H1 (cell line): ENCODE measurements at regions not wholly inside any gene's neighbourhood (a gene's known extent, or its start where the extent isn't known, plus 50 kb on each side); places are given as distances from the start of the nearest gene placed in this dataset.

Experiments
- CTCF ChIA-PET: fragments of 300-600 bp; sonication (Branson Sonifier 250); formaldehyde crosslinking; loops from one replicate; lab custom pipeline; 2021; ENCODE audit not compliant: partially characterized antibody; lab: Charles Lee
- POLR2A ChIA-PET: fragments of 300-600 bp; sonication (Branson Sonifier 250); formaldehyde crosslinking; loops from one replicate; lab custom pipeline; 2021; ENCODE audit warnings: inconsistent platforms; ENCODE audit not compliant: partially characterized antibody; lab: Charles Lee
- DNase-seq, 2 experiments: peaks; one replicate each; pipeline versions ENCODE4 v3.0.0 to v3.0.0-alpha.2; 2010 to 2022; ENCODE audit warnings: low spot score in 2 of 2, low read depth in 1 of 2, mixed read lengths in 1 of 2
- FAIRE-seq: peaks from 2 replicates; lab custom pipeline; 2011; peaks lifted over from hg19 to GRCh38; lab: Jason Lieb, UNC
- H2AFZ ChIP-seq: 2 replicates; pipeline ENCODE4 v1.8.1; 2012; ENCODE audit warnings: low read length, inconsistent platforms
- H2AK5ac ChIP-seq: 2 replicates; pipeline ENCODE4 v1.6.1; 2013; ENCODE audit warnings: low read depth, low read length
- H2BK120ac ChIP-seq: replicated peaks from 2 replicates; pipeline ENCODE3; 2013; ENCODE audit warnings: low read depth, low read length, inconsistent platforms
- H2BK12ac ChIP-seq: 2 replicates; pipeline ENCODE4 v1.6.1; 2013; ENCODE audit warnings: low read depth, low read length
- H2BK15ac ChIP-seq: 2 replicates; pipeline ENCODE4 v1.6.1; 2013; ENCODE audit warnings: low read length
- H2BK20ac ChIP-seq: 2 replicates; pipeline ENCODE4 v1.6.1; 2013; ENCODE audit warnings: low read length
- H2BK5ac ChIP-seq: 2 replicates; pipeline ENCODE4 v1.6.1; 2013; ENCODE audit warnings: low read depth, low read length
- H3K14ac ChIP-seq: 2 replicates; pipeline ENCODE4 v1.6.1; 2013; ENCODE audit warnings: inconsistent platforms; ENCODE audit not compliant: insufficient read length
- H3K18ac ChIP-seq: 2 replicates; pipeline ENCODE4 v1.6.1; 2013; ENCODE audit warnings: low read length; ENCODE audit errors: extremely low read depth
- H3K23ac ChIP-seq: 2 replicates; pipeline ENCODE4 v1.6.1; 2013; ENCODE audit warnings: inconsistent platforms; ENCODE audit not compliant: insufficient read length
- H3K23me2 ChIP-seq: 2 replicates; pipeline ENCODE4 v1.6.1; 2013; ENCODE audit warnings: low read depth, low read length
- H3K27ac ChIP-seq: 2 replicates; pipeline ENCODE4 v1.6.1; 2011; ENCODE audit warnings: low read depth, low read length, inconsistent platforms
- H3K27me3 ChIP-seq, 4 experiments: replicated peaks in 1 of 4; 1 replicate in 1 of 4; 2 replicates in 3 of 4; pipeline versions ENCODE4 v1.6.1 to v1.8.1; 2011 to 2013; ENCODE audit warnings: low read length in 3 of 4, mild to moderate bottlenecking in 3 of 4, inconsistent platforms in 2 of 4, mixed read lengths in 2 of 4, moderate library complexity in 1 of 4; ENCODE audit not compliant: control insufficient read depth in 3 of 4, insufficient read depth in 3 of 4; ENCODE audit errors: extremely low read depth in 1 of 4
- H3K36me3 ChIP-seq, 4 experiments: 2 replicates each; pipeline versions ENCODE4 v1.6.1 to v1.8.1; 2011 to 2013; ENCODE audit warnings: mild to moderate bottlenecking in 4 of 4, low read length in 3 of 4, moderate library complexity in 2 of 4, control low read depth in 1 of 4, inconsistent platforms in 1 of 4; ENCODE audit not compliant: insufficient read depth in 4 of 4, control insufficient read depth in 2 of 4
- H3K4ac ChIP-seq: replicated peaks from 2 replicates; pipeline ENCODE3; 2013; ENCODE audit warnings: low read length, low read depth, mixed read lengths, inconsistent platforms; ENCODE audit not compliant: insufficient read length
- H3K4me1 ChIP-seq, 4 experiments: replicated peaks in 1 of 4; 1 replicate in 1 of 4; 2 replicates in 3 of 4; pipeline versions ENCODE4 v1.6.1 to v1.8.1; 2011 to 2013; ENCODE audit warnings: low read length in 3 of 4, inconsistent platforms in 2 of 4, mixed read lengths in 1 of 4; ENCODE audit not compliant: insufficient read depth in 4 of 4, control insufficient read depth in 3 of 4
- H3K4me2 ChIP-seq, 2 experiments: 2 replicates each; pipeline versions ENCODE4 v1.6.1 to v1.8.1; 2011 to 2013; ENCODE audit warnings: low read depth in 2 of 2, low read length in 2 of 2, control low read depth in 1 of 2, inconsistent platforms in 1 of 2, mild to moderate bottlenecking in 1 of 2; ENCODE audit not compliant: insufficient read depth in 1 of 2
- H3K4me3 ChIP-seq, 4 experiments: fragments of 200-600, 300-600 bp in 1 of 4; sonication (generic), shearing (Covaris generic), sonication (Bioruptor Twin) in 1 of 4; 2 replicates each; pipeline versions ENCODE4 v1.5.1 to v1.8.1; 2011 to 2016; ENCODE audit warnings: low read length in 4 of 4, low read depth in 3 of 4, control low read depth in 2 of 4, inconsistent platforms in 2 of 4, mild to moderate bottlenecking in 2 of 4, mixed read lengths in 1 of 4, moderate library complexity in 1 of 4; ENCODE audit not compliant: insufficient read depth in 2 of 4; ENCODE audit errors: extremely low read depth in 1 of 4
- H3K56ac ChIP-seq: replicated peaks from 2 replicates; pipeline ENCODE3; 2013; ENCODE audit warnings: low read depth, mild to moderate bottlenecking, mixed read lengths, low read length, inconsistent platforms; ENCODE audit not compliant: insufficient read length
- H3K79me1 ChIP-seq: 2 replicates; pipeline ENCODE4 v1.6.1; 2013; ENCODE audit warnings: low read depth, low read length, control low read depth
- H3K79me2 ChIP-seq, 2 experiments: 2 replicates each; pipeline versions ENCODE4 v1.6.1 to v1.8.1; 2012 to 2013; ENCODE audit warnings: low read length in 2 of 2, mild to moderate bottlenecking in 2 of 2, inconsistent platforms in 1 of 2; ENCODE audit not compliant: insufficient read depth in 2 of 2, control insufficient read depth in 1 of 2
- H3K9ac ChIP-seq, 4 experiments: replicated peaks in 1 of 4; 1 replicate in 1 of 4; 2 replicates in 3 of 4; pipeline versions ENCODE4 v1.6.1 to v1.8.1; 2011 to 2013; ENCODE audit warnings: low read depth in 3 of 4, low read length in 3 of 4, control low read depth in 2 of 4, mild to moderate bottlenecking in 2 of 4, moderate library complexity in 2 of 4, inconsistent platforms in 1 of 4; ENCODE audit errors: extremely low read depth in 1 of 4
- H3K9me3 ChIP-seq, 2 experiments: 2 replicates each; pipeline versions ENCODE4 v1.6.1 to v1.8.1; 2012 to 2013; ENCODE audit warnings: mild to moderate bottlenecking in 2 of 2, moderate library complexity in 2 of 2, control low read depth in 1 of 2, inconsistent platforms in 1 of 2, low read depth in 1 of 2, low read length in 1 of 2, mixed read lengths in 1 of 2; ENCODE audit not compliant: insufficient read depth in 2 of 2
- H4K20me1 ChIP-seq, 2 experiments: replicated peaks in 1 of 2; 2 replicates each; pipeline versions ENCODE3 to v1.8.1; 2011 to 2013; ENCODE audit warnings: inconsistent platforms in 2 of 2, low read length in 2 of 2, mild to moderate bottlenecking in 1 of 2; ENCODE audit not compliant: insufficient read depth in 2 of 2, control insufficient read depth in 1 of 2
- H4K5ac ChIP-seq: 2 replicates; pipeline ENCODE4 v1.6.1; 2013; ENCODE audit warnings: low read length, low read depth, mixed read lengths, inconsistent platforms; ENCODE audit not compliant: insufficient read length
- H4K8ac ChIP-seq: 2 replicates; pipeline ENCODE4 v1.8.0; 2013; ENCODE audit warnings: mild to moderate bottlenecking, moderate library complexity, low read length, inconsistent platforms; ENCODE audit not compliant: insufficient read depth; ENCODE audit errors: extremely low read depth
- H4K91ac ChIP-seq: replicated peaks from 2 replicates; pipeline ENCODE3; 2013; ENCODE audit warnings: low read length, mixed read lengths, inconsistent platforms; ENCODE audit not compliant: insufficient read length
- BCL11A ChIP-seq, 2 experiments: IDR thresholded peaks; one replicate each; pipeline ENCODE4 v1.6.1; 2011; ENCODE audit warnings: low read depth in 2 of 2, low read length in 2 of 2, mild to moderate bottlenecking in 2 of 2
- EP300 ChIP-seq, 2 experiments: IDR thresholded peaks; 1 replicate in 1 of 2; 2 replicates in 1 of 2; pipeline ENCODE4 v1.6.1; 2011 to 2012; ENCODE audit warnings: low read depth in 2 of 2, low read length in 2 of 2, mild to moderate bottlenecking in 2 of 2, borderline replicate concordance in 1 of 2, inconsistent platforms in 1 of 2, moderate library complexity in 1 of 2
- SAP30 ChIP-seq: fragments of 300-600 bp; sonication (generic); IDR thresholded peaks from 2 replicates; pipeline ENCODE4 v1.7.1; 2012; ENCODE audit warnings: low read length, moderate library complexity, mild to moderate bottlenecking, inconsistent platforms; ENCODE audit not compliant: insufficient read depth, insufficient replicate concordance
- WGBS, 2 experiments: shearing (Covaris generic) in 1 of 2; methylation state at CpG; one replicate each; pipeline versions ENCODE4 v1.1.6 to v1.1.7; 2013 to 2015; ENCODE audit warnings: low lambda C conversion rate in 2 of 2, mixed read lengths in 2 of 2, inconsistent platforms in 1 of 2, low coverage in 1 of 2, missing lambda C conversion rate in 1 of 2; ENCODE audit not compliant: insufficient replicate concordance in 2 of 2, insufficient coverage in 1 of 2, insufficient read length in 1 of 2; ENCODE audit errors: extremely low coverage in 1 of 2, missing lambda C conversion rate in 1 of 2; 5-methylcytosine and 5-hydroxymethylcytosine counted together

GRCh38 chr22:49056301-49056700, 771.4 kb downstream of the BRD1 start:
- Histone ChIP-seq H3K79me1 (no peaks in the 10 kb centered on the region), H3K4me1 (peaks cover 2 to 9% (median 6%) of the 10 kb centered on the region in 4 experiments), H2BK20ac (no peak overlapping the region), H3K18ac (no peak overlapping the region), H3K4me2 (no peak overlapping the region), H3K79me2 (no peaks in the 10 kb centered on the region), H2BK120ac (no peak overlapping the region), H3K36me3 (no peaks in the 10 kb centered on the region), H4K91ac (no peak overlapping the region), H2BK12ac (no peak overlapping the region), H3K56ac (no peak overlapping the region), H2BK15ac (no peak overlapping the region), H2AFZ (no peak overlapping the region), H4K5ac (no peak overlapping the region), H3K4me3 (no peak overlapping the region), H4K8ac (no peak overlapping the region), H3K23me2 (no peaks in the 10 kb centered on the region), H4K20me1 (no peaks in the 10 kb centered on the region), H3K27ac (no peak overlapping the region), H2BK5ac (no peak overlapping the region), H3K27me3 (no peaks in the 10 kb centered on the region), H3K23ac (no peak overlapping the region), H3K9ac (no peak overlapping the region), H2AK5ac (no peak overlapping the region), H3K4ac (no peak overlapping the region), H3K9me3 (no peaks in the 10 kb centered on the region), H3K14ac (no peak overlapping the region)
- WGBS, 2 experiments, result 93% methylated on average over 4 of the region's 4 CpGs; no CpG with 5 or more reads in 1 of the 2 experiments
- TF ChIP-seq BCL11A (IDR thresholded peaks at IDR 0.05; ENCODE audit: low read depth in 2 of 2, low read length in 2 of 2), result no peak
- TF ChIP-seq SAP30, result no peak
- TF ChIP-seq EP300 (IDR thresholded peaks at IDR 0.05; ENCODE audit: borderline replicate concordance in 1 of 2, low read depth in 2 of 2, low read length in 2 of 2), result no peak
- FAIRE-seq, result no peak
- POLR2A ChIA-PET, result no interaction called here
- DNase-seq, result no peak
- CTCF ChIA-PET, result interaction anchor here (0.7 to 5.6 kb wide), 3 partner anchors 9 to 645 kb away, joined by 3 to 34 read pairs (median 3); no protein-coding TSS in a partner anchor
